PC-3 (cell line): ENCODE measurements at regions not wholly inside any gene's neighbourhood (a gene's known extent, or its start where the extent isn't known, plus 50 kb on each side); places are given as distances from the start of the nearest gene placed in this dataset.

Experiments
- EZH2 ChIP-seq: fragments of 300-600 bp; sonication (generic); IDR thresholded peaks from one replicate; pipeline ENCODE4 v1.6.1; 2017; ENCODE audit warnings: antibody characterized with exemption, mild to moderate bottlenecking, low read length; ENCODE audit not compliant: unreplicated experiment
- EZH2phosphoT487 ChIP-seq: fragments of 300-600 bp; sonication (generic); IDR thresholded peaks from 2 replicates; pipeline ENCODE4 v1.6.1; 2018; ENCODE audit warnings: mild to moderate bottlenecking, antibody characterized with exemption, low read length, borderline replicate concordance
- TF ChIP-seq, protein P1 (sequence below): fragments of 300-600 bp; sonication (generic); conservative IDR thresholded peaks from 2 replicates; pipeline ENCODE4 v1.5.1; 2017; ENCODE audit warnings: antibody characterized with exemption, low read depth, mild to moderate bottlenecking, low read length

DNA sequence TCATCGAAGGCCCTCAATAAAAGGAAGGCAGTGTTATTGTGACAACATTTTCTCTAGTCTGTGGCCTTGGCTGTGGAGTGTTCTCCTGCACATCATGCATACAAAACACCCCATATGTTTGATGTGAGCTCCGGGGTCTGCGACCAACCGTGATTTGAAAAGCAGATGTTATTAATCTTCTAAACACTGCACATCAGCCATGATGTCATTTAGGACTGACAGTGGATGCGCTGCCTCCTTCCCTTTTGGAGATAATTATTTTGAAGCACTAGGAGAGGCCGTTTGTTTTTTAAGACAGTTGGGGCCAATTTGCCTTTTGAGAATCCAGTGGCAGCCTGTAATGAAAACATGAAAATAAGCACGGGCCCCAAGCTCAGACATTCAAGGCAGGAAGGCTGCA, 1041.6 kb downstream of the BCL11B start:
- TF ChIP-seq EZH2 (no peak), EZH2phosphoT487 (no peak)
- TF ChIP-seq, protein P1, sequence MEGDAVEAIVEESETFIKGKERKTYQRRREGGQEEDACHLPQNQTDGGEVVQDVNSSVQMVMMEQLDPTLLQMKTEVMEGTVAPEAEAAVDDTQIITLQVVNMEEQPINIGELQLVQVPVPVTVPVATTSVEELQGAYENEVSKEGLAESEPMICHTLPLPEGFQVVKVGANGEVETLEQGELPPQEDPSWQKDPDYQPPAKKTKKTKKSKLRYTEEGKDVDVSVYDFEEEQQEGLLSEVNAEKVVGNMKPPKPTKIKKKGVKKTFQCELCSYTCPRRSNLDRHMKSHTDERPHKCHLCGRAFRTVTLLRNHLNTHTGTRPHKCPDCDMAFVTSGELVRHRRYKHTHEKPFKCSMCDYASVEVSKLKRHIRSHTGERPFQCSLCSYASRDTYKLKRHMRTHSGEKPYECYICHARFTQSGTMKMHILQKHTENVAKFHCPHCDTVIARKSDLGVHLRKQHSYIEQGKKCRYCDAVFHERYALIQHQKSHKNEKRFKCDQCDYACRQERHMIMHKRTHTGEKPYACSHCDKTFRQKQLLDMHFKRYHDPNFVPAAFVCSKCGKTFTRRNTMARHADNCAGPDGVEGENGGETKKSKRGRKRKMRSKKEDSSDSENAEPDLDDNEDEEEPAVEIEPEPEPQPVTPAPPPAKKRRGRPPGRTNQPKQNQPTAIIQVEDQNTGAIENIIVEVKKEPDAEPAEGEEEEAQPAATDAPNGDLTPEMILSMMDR: no peak
